Bronchial epithelial cell (primary cell): ENCODE measurements at regions not wholly inside any gene's neighbourhood (a gene's known extent, or its start where the extent isn't known, plus 50 kb on each side); places are given as distances from the start of the nearest gene placed in this dataset.

Experiments used
- DNase-seq: peaks from one replicate; pipeline ENCODE4 v3.0.0-alpha.2; 2010; ENCODE audit warnings: low read depth
- FAIRE-seq: peaks from 2 replicates; lab custom pipeline; 2011; peaks lifted over from hg19 to GRCh38; lab: Jason Lieb, UNC
- H3K27me3 ChIP-seq: 2 replicates; pipeline ENCODE4 v1.5.1; 2011; ENCODE audit warnings: low read length; ENCODE audit not compliant: control insufficient read depth, insufficient read depth
- H3K36me3 ChIP-seq: 2 replicates; pipeline ENCODE4 v1.5.1; 2011; ENCODE audit warnings: low read length; ENCODE audit not compliant: control insufficient read depth, insufficient read depth
- H3K4me3 ChIP-seq: 2 replicates; pipeline ENCODE4 v1.5.1; 2011; ENCODE audit warnings: mild to moderate bottlenecking, low read depth, low read length, control low read depth
- TF ChIP-seq, protein P1 (sequence below): IDR thresholded peaks from 2 replicates; pipeline ENCODE4 v1.5.1; 2011; ENCODE audit warnings: mild to moderate bottlenecking, moderate library complexity, low read length, control low read depth, inconsistent platforms; ENCODE audit not compliant: insufficient read depth, severe bottlenecking

DNA sequence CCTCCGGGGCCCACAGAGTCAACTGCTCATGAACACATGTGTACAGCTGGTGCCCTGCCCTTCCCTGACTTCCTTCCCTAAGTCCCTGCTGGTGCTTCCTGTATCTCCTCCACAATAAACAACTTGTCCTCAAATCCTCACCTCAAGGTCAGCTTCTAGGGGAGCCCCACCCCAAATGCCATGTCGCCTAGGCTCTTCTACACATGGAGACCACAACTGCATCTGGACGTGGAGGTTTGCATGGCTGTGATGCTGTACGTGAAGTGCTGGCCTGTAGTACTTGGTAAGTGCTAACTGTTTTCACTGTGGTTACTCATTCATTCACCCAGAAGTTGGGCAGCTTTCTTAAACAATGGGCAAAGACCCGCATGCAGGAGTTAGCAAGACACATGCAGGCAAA lies 359.5 kb downstream of the SHANK2 start:
- TF ChIP-seq, protein P1, sequence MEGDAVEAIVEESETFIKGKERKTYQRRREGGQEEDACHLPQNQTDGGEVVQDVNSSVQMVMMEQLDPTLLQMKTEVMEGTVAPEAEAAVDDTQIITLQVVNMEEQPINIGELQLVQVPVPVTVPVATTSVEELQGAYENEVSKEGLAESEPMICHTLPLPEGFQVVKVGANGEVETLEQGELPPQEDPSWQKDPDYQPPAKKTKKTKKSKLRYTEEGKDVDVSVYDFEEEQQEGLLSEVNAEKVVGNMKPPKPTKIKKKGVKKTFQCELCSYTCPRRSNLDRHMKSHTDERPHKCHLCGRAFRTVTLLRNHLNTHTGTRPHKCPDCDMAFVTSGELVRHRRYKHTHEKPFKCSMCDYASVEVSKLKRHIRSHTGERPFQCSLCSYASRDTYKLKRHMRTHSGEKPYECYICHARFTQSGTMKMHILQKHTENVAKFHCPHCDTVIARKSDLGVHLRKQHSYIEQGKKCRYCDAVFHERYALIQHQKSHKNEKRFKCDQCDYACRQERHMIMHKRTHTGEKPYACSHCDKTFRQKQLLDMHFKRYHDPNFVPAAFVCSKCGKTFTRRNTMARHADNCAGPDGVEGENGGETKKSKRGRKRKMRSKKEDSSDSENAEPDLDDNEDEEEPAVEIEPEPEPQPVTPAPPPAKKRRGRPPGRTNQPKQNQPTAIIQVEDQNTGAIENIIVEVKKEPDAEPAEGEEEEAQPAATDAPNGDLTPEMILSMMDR = no peak
- H3K36me3 ChIP-seq = no peaks in the 10 kb centered on the region
- no peaks in the 10 kb centered on the region for H3K27me3 ChIP-seq
- FAIRE-seq (peak; percentile 43), DNase-seq (no peak)
- H3K4me3 ChIP-seq = no peak overlapping the region

DNA sequence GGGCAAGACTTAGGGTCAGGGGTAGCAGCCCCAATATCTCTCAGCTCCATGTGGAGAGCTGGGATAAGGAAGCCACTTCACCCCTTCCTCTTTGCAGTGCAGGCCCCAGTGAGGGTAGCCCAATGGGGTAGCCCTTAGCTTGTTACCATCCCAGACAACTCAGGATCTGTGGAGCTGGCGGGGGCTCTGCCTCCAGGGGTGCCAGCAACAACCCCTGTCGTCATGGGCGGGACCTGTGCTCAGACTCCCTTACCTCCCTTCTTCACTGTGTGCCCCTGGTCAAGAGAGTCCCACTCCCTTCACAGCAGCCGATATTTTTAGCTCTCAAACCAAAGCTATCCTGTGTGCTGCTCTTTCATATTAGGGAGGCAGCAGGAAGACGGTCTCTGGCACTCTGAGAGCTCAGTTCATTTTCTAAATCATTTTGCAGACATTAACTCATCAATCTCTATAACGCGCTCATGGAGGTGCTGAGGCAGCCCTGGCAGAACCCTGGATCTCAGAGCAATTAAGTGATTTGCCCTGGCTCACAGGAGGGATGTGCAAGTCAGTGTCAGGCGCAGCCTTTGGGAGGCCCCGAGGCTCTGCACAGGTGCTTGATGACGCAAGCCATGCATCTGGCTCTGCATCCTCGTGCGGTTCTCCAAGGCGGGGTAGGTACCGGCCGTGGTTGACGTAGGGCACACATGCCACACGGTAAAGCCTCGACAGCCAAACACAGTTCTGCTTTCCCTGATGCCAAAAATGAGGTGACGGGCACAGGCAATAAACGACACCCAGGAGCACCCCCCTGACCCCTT lies 357.6 kb downstream of the SHANK2 start:
- no peaks in the 10 kb centered on the region for H3K36me3 ChIP-seq
- FAIRE-seq (no peak), DNase-seq (no peak)
- no peaks in the 10 kb centered on the region for H3K27me3 ChIP-seq
- no peak overlapping the region for H3K4me3 ChIP-seq
- TF ChIP-seq, protein P1 = no peak

DNA sequence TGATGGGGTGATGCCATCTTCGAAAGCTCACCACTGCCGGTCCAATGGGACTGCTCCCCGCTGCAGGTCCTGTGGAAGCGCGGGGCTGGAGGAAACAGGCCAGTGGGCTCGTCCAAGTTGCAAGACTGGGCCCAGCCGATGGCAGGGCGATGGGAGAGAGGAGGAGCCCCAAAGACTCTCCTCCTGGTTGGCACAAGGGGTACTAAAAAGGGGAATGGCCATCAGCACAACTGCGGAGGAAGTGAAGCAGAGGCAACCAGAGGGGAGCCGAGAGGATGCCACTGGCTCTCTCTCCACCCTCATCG lies 357.1 kb downstream of the SHANK2 start:
- no peak for FAIRE-seq
- no peak overlapping the region for H3K4me3 ChIP-seq
- TF ChIP-seq, protein P1 = no peak
- no peak for DNase-seq
- no peaks in the 10 kb centered on the region for H3K36me3 ChIP-seq
- no peaks in the 10 kb centered on the region for H3K27me3 ChIP-seq

DNA sequence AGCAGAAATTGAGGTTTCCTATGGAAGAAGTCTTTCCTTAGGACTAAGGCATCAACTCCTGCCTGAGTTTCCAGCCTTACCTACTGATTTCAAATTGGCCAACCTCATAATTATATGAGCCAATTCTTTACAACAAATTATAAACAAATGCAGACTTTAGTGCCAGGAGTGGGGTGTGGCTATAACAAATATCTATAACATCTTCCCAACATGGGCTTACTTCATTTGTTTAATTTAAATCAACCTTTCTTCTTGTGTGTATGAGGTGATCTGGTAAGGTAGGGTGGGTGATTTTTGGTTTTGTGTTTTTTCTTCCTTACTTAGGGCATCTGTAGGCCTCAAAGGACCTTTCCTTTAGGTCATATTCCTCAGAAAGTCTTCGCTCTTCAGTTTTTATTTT lies 354.9 kb downstream of the SHANK2 start:
- no peaks in the 10 kb centered on the region for H3K27me3 ChIP-seq
- FAIRE-seq (no peak), DNase-seq (no peak)
- no peaks in the 10 kb centered on the region for H3K36me3 ChIP-seq
- TF ChIP-seq, protein P1 = no peak
- no peak overlapping the region for H3K4me3 ChIP-seq

DNA sequence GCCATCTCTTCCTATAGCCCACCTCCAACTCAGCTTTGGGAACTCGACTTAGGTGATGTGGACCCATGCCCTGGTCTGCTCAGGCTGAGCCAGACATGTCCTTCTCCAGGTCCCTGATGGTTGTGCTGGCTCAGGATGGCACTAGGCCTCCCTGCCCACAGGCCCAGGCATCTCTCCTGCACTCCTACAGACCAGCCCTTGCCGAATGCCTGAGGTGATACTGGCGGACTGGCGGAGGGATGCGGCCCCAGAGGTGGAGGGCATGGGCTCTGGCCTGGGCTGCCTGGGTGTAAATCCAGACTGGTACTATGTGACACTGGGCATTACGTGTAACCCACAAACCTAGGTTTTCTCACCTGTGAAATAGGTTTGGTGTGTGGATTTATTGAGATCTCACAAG lies 352.8 kb downstream of the SHANK2 start:
- no peak for FAIRE-seq

More for the DNA sequence above, 352.8 kb downstream of the SHANK2 start:
- H3K27me3 ChIP-seq = no peaks in the 10 kb centered on the region
- no peaks in the 10 kb centered on the region for H3K36me3 ChIP-seq
- TF ChIP-seq, protein P1 = no peak
- no peak for DNase-seq
- no peak overlapping the region for H3K4me3 ChIP-seq
